ENCODE measurements at regions not wholly inside any gene's neighbourhood (a gene's known extent, or its start where the extent isn't known, plus 50 kb on each side); places are given as distances from the start of the nearest gene placed in this dataset.

DNA sequence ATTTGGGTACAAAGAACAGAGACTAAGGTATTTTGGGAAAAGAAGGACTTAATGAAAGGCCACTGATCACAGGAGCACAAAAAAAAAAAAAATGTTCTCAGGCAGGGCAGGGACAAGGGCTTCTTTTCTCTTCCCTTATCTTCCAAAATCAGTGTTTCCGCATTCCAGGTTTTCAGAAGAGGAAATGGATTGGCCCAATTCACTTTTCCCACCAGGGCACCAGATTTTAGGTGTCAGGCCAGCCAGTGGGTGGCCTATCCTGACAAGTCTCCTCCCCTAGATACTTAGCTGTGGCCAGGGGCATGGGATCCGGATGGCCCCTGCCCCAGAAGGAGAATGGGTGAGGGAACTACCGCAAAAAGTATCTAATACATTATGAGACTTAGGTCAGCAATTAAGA, 88.9 kb upstream of the WAC start:
- RAD21 ChIA-PET (ENCODE audit: unreplicated experiment), result no interaction called here
- 74% methylated on average over 3 of the region's 3 CpGs for WGBS (ENCODE audit: insufficient coverage, insufficient replicate concordance, low lambda C conversion rate, missing lambda C conversion rate)
- no TSS peak for BruUV-seq (replicated peaks)
- POLR2A ChIA-PET, result no interaction called here
- intact Hi-C loops (cut with micrococcal nuclease; ENCODE audit: unreplicated experiment) (no loop called here), in situ Hi-C loops (cut with MboI) (no loop called here)
- H3K4me2 ChIP-seq (ENCODE audit: control insufficient read depth, insufficient read depth), result no peak overlapping the region
- no peaks in the 10 kb centered on the region for H3K4me1 ChIP-seq (ENCODE audit: control insufficient read depth, insufficient read depth, low read length)
- SMC1A ChIA-PET (ENCODE audit: uncharacterized antibody, unreplicated experiment), result no interaction called here
- H2AFZ ChIP-seq (ENCODE audit: control insufficient read depth, low read depth, low read length), result no peak overlapping the region
- no peaks in the 10 kb centered on the region for H3K27me3 ChIP-seq (replicated peaks in 1 of 2; ENCODE audit: control insufficient read depth in 2 of 2, insufficient read depth in 2 of 2, low read length in 1 of 2)
- H3K27ac ChIP-seq (ENCODE audit: control insufficient read depth, insufficient read depth), result no peak overlapping the region
- H3K9me3 ChIP-seq (replicated peaks; ENCODE audit: control insufficient read depth, insufficient read depth, low read length), result no peaks in the 10 kb centered on the region
- FAIRE-seq (no peak), DNase-seq (ENCODE audit: low read depth, low spot score) (no peak), ATAC-seq (no peak)
- H4K20me1 ChIP-seq (ENCODE audit: control insufficient read depth, insufficient read depth), result no peaks in the 10 kb centered on the region
- TF ChIP-seq, protein P1, sequence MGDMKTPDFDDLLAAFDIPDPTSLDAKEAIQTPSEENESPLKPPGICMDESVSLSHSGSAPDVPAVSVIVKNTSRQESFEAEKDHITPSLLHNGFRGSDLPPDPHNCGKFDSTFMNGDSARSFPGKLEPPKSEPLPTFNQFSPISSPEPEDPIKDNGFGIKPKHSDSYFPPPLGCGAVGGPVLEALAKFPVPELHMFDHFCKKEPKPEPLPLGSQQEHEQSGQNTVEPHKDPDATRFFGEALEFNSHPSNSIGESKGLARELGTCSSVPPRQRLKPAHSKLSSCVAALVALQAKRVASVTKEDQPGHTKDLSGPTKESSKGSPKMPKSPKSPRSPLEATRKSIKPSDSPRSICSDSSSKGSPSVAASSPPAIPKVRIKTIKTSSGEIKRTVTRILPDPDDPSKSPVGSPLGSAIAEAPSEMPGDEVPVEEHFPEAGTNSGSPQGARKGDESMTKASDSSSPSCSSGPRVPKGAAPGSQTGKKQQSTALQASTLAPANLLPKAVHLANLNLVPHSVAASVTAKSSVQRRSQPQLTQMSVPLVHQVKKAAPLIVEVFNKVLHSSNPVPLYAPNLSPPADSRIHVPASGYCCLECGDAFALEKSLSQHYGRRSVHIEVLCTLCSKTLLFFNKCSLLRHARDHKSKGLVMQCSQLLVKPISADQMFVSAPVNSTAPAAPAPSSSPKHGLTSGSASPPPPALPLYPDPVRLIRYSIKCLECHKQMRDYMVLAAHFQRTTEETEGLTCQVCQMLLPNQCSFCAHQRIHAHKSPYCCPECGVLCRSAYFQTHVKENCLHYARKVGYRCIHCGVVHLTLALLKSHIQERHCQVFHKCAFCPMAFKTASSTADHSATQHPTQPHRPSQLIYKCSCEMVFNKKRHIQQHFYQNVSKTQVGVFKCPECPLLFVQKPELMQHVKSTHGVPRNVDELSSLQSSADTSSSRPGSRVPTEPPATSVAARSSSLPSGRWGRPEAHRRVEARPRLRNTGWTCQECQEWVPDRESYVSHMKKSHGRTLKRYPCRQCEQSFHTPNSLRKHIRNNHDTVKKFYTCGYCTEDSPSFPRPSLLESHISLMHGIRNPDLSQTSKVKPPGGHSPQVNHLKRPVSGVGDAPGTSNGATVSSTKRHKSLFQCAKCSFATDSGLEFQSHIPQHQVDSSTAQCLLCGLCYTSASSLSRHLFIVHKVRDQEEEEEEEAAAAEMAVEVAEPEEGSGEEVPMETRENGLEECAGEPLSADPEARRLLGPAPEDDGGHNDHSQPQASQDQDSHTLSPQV (IDR thresholded peaks at IDR 0.05), result no peak
- TF ChIP-seq, protein P2, sequence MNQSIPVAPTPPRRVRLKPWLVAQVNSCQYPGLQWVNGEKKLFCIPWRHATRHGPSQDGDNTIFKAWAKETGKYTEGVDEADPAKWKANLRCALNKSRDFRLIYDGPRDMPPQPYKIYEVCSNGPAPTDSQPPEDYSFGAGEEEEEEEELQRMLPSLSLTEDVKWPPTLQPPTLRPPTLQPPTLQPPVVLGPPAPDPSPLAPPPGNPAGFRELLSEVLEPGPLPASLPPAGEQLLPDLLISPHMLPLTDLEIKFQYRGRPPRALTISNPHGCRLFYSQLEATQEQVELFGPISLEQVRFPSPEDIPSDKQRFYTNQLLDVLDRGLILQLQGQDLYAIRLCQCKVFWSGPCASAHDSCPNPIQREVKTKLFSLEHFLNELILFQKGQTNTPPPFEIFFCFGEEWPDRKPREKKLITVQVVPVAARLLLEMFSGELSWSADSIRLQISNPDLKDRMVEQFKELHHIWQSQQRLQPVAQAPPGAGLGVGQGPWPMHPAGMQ (IDR thresholded peaks at IDR 0.05; ENCODE audit: borderline replicate concordance), result no peak
- no peak for TF ChIP-seq SMAD1 (IDR thresholded peaks at IDR 0.05; ENCODE audit: low read depth, partially characterized antibody)
- TF ChIP-seq MYB (IDR thresholded peaks at IDR 0.05; ENCODE audit: borderline replicate concordance, low read depth, low read length), result no peak
- no peak for TF ChIP-seq ESRRA (IDR thresholded peaks at IDR 0.05; ENCODE audit: low read length)
- no peak for TF ChIP-seq BMI1 (IDR thresholded peaks at IDR 0.05; ENCODE audit: borderline replicate concordance)
- no peak for TF ChIP-seq TARDBP (IDR thresholded peaks at IDR 0.05; ENCODE audit: borderline replicate concordance)
- no peak for TF ChIP-seq IKZF1 (conservative IDR thresholded peaks at IDR 0.05)
- TF ChIP-seq STAT1 (conservative IDR thresholded peaks at IDR 0.05), result no peak
- no peak for TF ChIP-seq ZBED1 (IDR thresholded peaks at IDR 0.05; ENCODE audit: borderline replicate concordance)
- TF ChIP-seq SREBF2 (IDR thresholded peaks at IDR 0.05; ENCODE audit: low read length), result no peak
- no peak overlapping the region for H3K4me3 ChIP-seq
- CTCF ChIA-PET, result no interaction called here
- no peaks in the 10 kb centered on the region for H3K79me2 ChIP-seq (ENCODE audit: control insufficient read depth, insufficient read depth, low read length)
- H3K36me3 ChIP-seq (ENCODE audit: control insufficient read depth in 2 of 2, insufficient read depth in 2 of 2, low read length in 1 of 2), result no peaks in the 10 kb centered on the region
- H3K9ac ChIP-seq (ENCODE audit: control insufficient read depth, insufficient read depth, low read length), result no peak overlapping the region

Measured in GM12878 (cell line).